ENCODE measurements at regions not wholly inside any gene's neighbourhood (a gene's known extent, or its start where the extent isn't known, plus 50 kb on each side); places are given as distances from the start of the nearest gene placed in this dataset.

DNA sequence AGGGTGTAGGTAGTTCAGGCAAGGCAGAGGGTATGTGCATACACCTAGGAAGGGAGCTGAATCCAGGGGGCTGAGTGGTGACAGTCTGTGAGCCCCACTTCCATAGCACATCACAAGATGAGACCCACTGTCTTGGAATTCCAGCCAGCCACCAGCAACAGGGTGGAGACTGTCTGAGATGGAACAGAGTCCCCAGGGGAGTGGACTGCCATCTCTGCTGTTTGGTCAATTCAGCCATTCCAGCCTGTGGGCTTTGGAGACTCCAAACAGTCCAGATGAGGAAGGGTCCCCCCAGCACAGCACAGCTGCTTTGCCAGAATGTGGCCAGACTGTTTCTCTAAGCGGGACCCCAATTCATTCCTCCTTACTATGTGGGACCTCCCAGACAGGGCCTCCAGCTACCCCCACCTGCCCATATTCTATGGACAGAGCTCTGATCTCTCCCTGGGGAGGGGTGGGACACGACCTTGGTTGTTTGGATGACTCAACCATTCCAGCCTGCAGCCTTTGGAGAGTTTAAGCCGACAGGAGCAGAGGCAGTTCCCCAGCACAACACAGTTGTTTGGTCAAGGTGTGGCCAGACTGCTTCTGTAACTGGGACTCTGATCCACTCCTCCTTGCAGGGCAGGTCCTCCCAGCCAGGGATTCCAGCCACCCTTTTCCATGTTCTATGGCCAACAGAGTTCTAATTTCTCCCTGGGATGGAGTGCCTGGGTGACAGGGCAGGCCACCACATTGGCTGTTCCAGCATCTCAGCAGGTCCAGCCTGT, 178.0 kb downstream of the RND3 start:
- DNase-seq = no peak
- Mint-ChIP-seq H3K4me3 (no peak overlapping the region), H3K27ac (no peak overlapping the region), H3K9me3 (peaks cover 7% of the 10 kb centered on the region), H3K4me1 (no peaks in the 10 kb centered on the region), H3K36me3 (no peaks in the 10 kb centered on the region), H3K27me3 (no peaks in the 10 kb centered on the region)

DNA sequence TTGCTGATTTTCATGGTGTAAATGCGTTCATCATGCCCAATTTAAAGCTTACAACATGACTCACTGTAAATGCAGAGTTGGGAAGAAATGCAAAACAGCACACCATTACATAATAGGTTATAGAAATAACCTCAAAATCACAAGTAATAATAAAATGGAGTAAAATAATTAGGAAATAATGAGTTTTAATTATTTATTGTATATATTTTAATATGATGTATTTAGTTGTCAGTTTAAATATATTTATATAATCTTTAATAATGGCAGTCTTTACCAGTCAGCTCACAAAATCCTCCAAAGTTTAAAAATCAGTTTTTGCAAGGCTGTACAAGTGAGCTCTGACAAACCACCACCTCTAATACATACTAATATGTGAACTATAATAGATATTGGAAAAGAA, 180.2 kb downstream of the RND3 start:
- no peak for DNase-seq
- H3K9me3 Mint-ChIP-seq = peaks cover 8% of the 10 kb centered on the region
- no peak overlapping the region for H3K27ac Mint-ChIP-seq
- H3K4me1 Mint-ChIP-seq = no peaks in the 10 kb centered on the region
- no peak overlapping the region for H3K4me3 Mint-ChIP-seq
- H3K36me3 Mint-ChIP-seq = no peaks in the 10 kb centered on the region
- H3K27me3 Mint-ChIP-seq = no peaks in the 10 kb centered on the region

DNA sequence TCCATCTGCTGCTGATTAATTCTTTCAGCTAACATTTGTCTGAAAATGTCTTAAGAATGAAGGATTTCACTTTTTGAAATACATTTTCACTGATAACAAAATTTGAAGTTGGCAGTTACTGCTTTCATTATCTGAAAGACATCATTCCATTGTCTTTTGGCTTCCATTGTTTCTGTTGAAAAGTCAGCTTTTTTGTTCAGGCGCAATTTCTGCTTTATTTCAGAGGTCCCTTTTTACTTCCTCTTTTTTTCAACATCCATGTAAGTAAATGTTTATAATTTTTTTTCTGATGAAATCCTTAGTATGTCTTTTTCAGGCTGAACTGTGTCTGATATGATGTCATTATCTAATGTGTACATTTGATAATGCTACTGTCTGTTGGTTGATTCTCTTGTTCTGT, 184.2 kb downstream of the RND3 start:
- Mint-ChIP-seq H3K9me3 (peaks cover 6% of the 10 kb centered on the region), H3K36me3 (no peaks in the 10 kb centered on the region), H3K27ac (no peak overlapping the region), H3K4me1 (no peaks in the 10 kb centered on the region), H3K27me3 (no peaks in the 10 kb centered on the region), H3K4me3 (no peak overlapping the region)
- no peak for DNase-seq

DNA sequence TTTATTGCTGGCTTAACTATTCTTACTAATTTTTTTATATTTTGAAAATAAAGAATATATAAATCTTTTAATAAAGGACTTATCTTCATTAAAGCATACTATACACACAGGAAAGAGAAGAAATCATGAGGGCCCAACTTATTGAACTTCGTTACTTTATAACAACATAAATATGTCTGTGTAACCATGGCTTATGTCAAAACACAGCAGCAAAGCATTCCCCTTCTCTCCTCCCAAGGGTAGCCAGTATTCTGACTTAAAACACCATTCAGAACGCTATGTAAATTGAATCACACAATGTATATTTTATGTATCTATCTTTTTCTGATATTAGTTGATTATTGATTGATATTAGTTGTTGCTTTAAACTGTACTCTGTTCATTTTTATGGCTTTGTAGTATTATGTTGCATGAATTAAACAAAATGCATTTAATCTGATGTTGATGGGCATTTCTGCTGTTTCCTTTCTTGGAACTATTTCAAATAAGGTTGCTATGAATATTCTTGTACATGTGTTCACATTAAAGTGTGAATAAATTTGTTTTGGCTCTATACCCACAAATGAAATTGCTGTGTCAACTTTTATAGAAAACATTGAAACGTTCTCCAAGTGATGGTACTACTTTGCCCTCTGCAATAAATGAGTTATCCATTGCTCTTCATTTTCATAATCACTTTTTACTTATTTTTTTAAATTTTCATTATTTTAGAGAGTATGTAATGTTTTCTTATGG, 188.7 kb downstream of the RND3 start:
- no peak for DNase-seq

DNA sequence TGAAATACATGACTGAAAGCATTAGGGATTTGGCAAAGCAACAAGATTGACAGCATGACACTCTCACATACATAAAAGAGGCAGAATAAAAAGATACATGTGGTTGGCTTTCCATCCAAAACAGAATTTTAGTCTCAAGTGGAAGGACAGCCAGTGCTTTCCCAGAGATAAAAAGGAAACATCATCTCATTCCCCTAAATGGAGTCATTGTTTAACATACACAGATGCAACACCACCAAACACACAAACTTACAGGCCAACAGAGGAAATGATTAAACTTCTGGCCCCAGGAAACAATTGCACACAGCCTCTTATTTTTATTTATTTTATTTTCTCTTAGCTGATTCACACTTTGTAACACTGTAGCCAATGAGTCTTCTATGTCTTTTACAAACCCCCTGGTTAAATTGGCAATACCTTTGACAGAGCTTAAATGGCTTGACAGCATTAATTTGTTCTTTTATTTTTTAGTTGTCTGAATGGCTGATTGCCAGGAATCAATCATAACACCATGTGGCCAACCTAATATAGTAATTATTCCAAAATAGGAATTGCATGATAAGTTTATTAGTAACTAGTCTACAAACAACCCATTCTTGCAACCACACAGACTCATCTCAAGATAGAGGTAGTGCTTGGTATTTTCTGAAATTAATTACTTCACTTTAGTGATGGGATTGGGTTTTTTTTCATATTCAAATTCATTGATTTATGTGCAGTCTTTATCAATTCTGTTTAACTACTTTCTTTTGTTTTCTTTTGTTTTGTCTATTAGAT, 190.5 kb downstream of the RND3 start:
- no peak overlapping the region for H3K4me3 Mint-ChIP-seq
- H3K9me3 Mint-ChIP-seq = no peaks in the 10 kb centered on the region
- H3K27me3 Mint-ChIP-seq = no peaks in the 10 kb centered on the region
- DNase-seq = no peak
- H3K27ac Mint-ChIP-seq = no peak overlapping the region
- H3K4me1 Mint-ChIP-seq = no peaks in the 10 kb centered on the region
- H3K36me3 Mint-ChIP-seq = no peaks in the 10 kb centered on the region

More for the DNA sequence above, 188.7 kb downstream of the RND3 start:
- Mint-ChIP-seq H3K4me1 (no peaks in the 10 kb centered on the region), H3K27ac (no peak overlapping the region), H3K36me3 (no peaks in the 10 kb centered on the region), H3K4me3 (no peak overlapping the region), H3K9me3 (peaks cover 6% of the 10 kb centered on the region), H3K27me3 (no peaks in the 10 kb centered on the region)

DNA sequence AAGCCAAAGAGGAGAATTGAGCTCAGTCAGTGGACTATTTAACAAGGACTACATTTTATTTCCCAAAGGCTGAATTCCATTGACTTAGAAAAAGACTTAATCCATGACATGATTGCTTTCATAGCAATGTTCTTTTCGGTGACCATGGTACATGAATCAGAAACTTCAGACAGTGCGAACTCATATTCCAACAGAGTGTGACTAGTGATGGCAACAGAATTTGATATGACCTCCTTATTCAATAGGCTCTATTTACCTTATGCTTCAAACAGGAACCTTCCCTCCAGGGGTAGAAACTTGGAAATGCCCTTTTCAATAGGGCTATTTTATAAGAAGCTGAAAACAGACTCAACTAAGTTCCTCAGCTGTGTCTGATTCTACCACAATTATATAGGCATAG, 191.9 kb downstream of the RND3 start:
- no peaks in the 10 kb centered on the region for H3K4me1 Mint-ChIP-seq
- no peaks in the 10 kb centered on the region for H3K36me3 Mint-ChIP-seq
- H3K9me3 Mint-ChIP-seq = no peaks in the 10 kb centered on the region
- no peak overlapping the region for H3K4me3 Mint-ChIP-seq
- no peak for DNase-seq
- no peaks in the 10 kb centered on the region for H3K27me3 Mint-ChIP-seq
- H3K27ac Mint-ChIP-seq = no peak overlapping the region

DNA sequence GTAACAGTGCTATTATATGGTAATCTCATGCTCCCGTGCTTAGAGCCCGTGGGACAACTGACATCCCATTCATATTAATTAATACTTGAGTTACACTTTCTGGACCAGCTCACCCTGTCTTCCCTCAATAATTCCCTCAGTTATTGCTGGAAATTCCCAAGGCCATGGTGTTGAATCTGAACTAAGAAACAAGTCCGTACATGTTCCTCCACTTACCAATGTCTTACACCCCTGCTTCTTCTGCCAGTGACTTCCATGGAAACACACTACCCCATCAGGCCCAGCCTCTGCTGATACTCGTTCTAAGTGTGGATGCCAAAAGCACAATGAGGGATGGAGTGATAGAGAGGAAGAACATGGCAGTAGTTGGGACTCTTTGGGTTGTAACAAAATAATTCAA, 193.7 kb downstream of the RND3 start:
- H3K27ac Mint-ChIP-seq = no peak overlapping the region
- H3K36me3 Mint-ChIP-seq = no peaks in the 10 kb centered on the region
- no peaks in the 10 kb centered on the region for H3K27me3 Mint-ChIP-seq
- H3K4me1 Mint-ChIP-seq = no peaks in the 10 kb centered on the region
- H3K9me3 Mint-ChIP-seq = no peaks in the 10 kb centered on the region
- no peak for DNase-seq
- no peak overlapping the region for H3K4me3 Mint-ChIP-seq

DNA sequence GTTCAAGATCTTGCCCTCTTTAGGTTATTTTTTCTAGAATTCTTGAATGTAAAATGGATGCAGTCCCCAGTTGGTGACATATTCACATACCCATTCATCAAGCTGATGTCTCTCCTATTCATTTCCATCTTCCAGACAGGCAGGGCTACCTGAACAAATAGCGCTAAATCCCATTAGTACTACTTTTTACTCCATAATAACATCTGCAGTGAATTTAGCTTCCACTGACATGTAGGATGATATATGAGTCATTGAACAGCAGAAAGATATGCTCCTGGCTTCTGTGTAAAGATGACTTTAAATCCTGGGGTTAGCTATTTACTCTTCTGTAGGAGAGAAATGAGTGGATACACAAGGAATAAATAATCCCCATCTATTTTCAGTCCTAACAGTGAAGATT, 194.7 kb downstream of the RND3 start:
- no peaks in the 10 kb centered on the region for H3K27me3 Mint-ChIP-seq
- H3K27ac Mint-ChIP-seq = no peak overlapping the region
- no peak for DNase-seq
- no peaks in the 10 kb centered on the region for H3K36me3 Mint-ChIP-seq
- no peaks in the 10 kb centered on the region for H3K9me3 Mint-ChIP-seq
- no peak overlapping the region for H3K4me3 Mint-ChIP-seq
- H3K4me1 Mint-ChIP-seq = no peaks in the 10 kb centered on the region

DNA sequence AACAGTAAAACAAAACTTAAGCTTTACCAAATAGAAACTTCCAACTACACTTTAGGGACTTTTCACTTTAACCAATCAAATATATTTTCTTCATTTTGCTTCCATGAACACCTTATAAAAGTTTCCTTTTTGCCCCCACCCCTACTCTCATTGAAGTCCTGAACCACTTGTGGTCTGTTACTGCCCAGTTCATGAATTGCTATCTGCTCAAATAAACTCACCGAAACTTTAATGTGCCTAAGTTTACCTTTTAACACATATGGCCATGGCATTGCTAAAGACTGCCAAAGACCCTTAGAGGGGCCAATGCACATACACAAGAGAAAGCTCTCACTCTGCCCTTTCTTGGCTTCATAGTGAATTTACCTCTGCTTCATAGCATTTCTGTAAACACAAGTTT, 195.3 kb downstream of the RND3 start:
- Mint-ChIP-seq H3K36me3 (no peaks in the 10 kb centered on the region), H3K27ac (no peak overlapping the region), H3K27me3 (no peaks in the 10 kb centered on the region), H3K4me1 (no peaks in the 10 kb centered on the region), H3K9me3 (no peaks in the 10 kb centered on the region), H3K4me3 (no peak overlapping the region)
- no peak for DNase-seq

DNA sequence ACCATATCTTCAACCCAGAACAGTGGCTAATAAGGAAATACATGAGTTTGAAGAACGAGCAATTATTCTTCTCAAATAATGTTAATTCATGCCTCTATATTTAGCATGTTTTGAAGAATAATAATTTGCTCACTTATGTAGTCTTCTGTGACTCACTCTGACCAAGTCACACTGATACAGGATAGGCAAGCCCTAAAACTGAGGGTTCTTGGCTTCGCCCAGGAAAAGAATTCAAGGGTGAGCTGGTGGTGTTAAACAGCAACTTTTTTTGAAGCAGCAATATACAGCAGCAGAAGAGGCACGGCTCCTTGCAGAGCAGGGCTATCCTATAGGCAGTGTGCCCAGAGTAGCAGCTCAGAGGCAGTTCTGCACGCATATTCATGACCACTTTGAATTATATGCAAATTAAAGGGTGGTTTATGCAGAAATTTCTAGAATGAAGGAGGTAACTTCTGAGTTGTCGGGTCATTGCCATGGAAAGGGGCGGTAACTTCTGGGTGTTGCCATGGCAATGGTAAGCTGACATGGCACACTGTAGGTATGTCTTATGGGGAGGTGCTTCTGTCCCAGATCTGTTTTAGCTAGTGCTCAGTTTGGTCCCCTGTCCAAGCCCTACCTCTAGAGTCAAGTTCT, 200.6 kb downstream of the RND3 start:
- H3K36me3 Mint-ChIP-seq = no peaks in the 10 kb centered on the region

DNA sequence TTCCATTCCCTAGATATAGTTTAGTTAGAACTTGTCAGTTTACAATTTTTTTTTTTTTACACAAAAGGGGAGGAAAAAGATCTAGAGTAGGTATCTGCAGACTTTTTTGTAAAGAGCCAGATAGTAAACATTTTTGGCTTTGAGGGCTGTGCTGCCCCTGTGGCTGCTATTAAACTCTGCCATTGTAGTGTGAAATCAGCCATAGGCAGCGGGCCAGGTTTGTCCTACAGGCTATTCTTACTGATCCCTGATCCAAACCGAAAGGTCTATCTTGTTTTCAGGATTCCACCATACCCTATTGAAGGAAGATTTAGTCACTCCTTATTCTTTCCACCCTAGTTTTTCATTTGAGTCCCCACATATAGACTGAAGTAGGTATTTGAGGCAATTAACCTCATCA, 203.4 kb downstream of the RND3 start:
- no peak overlapping the region for H3K4me3 Mint-ChIP-seq
- no peaks in the 10 kb centered on the region for H3K4me1 Mint-ChIP-seq
- no peaks in the 10 kb centered on the region for H3K36me3 Mint-ChIP-seq
- peaks cover 2% of the 10 kb centered on the region for H3K9me3 Mint-ChIP-seq
- no peak for DNase-seq
- no peaks in the 10 kb centered on the region for H3K27me3 Mint-ChIP-seq
- no peak overlapping the region for H3K27ac Mint-ChIP-seq

More for the DNA sequence above, 200.6 kb downstream of the RND3 start:
- Mint-ChIP-seq H3K27me3 (no peaks in the 10 kb centered on the region), H3K27ac (no peak overlapping the region), H3K4me1 (no peaks in the 10 kb centered on the region), H3K9me3 (no peaks in the 10 kb centered on the region), H3K4me3 (no peak overlapping the region)
- DNase-seq = no peak

DNA sequence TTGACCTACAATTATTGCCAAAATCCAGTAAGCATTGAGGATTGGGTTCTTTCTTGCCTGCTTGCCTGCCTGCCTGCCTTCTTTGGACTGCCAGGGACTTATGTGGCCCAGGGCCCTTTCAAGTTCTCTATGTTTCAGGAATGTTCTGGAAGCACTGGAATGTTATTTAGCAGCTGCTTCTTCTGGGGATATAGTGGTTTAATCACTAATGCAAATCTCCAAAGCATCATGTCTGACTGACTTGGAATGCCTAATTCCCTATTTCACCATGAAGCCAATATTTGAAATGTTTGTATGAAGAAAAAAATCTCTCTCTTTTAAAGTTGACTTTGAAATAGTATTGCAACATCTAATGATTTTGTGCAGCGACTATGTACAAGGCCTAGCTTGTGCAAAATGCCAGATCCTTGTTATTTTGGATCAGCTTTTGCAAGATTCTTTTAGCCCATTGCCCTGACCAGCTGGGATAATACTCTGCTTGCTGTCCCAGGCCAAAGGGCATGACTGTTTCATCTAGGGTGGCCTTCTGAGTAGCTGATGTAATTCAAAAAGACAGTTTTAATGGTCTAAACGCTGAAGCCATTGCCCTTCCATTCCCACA, 204.6 kb downstream of the RND3 start:
- H3K27me3 Mint-ChIP-seq = no peaks in the 10 kb centered on the region
- H3K9me3 Mint-ChIP-seq = peaks cover 5% of the 10 kb centered on the region
- H3K36me3 Mint-ChIP-seq = no peaks in the 10 kb centered on the region
- H3K27ac Mint-ChIP-seq = no peak overlapping the region
- H3K4me1 Mint-ChIP-seq = no peaks in the 10 kb centered on the region
- no peak overlapping the region for H3K4me3 Mint-ChIP-seq
- no peak for DNase-seq

DNA sequence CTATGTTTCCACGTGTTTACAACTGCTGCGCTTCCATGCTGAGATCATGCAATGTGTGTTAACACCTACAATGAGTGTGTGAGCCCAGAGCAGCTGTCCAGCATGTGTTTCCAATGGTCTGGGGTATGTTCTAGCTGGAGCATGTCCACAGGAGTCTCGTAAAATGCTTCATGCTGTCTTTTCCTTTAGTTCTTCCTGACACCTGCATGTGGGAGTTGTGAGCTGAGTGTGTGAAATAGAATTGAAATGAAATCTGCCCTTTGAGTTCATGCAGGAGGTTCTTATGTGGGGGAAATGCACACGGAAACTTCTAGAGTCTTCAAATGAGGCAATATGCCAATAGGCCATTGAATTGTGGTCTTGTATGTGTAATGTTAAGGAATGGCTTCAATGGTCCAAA, 205.1 kb downstream of the RND3 start:
- H3K27ac Mint-ChIP-seq = no peak overlapping the region
- no peak for DNase-seq
- no peaks in the 10 kb centered on the region for H3K36me3 Mint-ChIP-seq
- H3K9me3 Mint-ChIP-seq = peaks cover 6% of the 10 kb centered on the region
- H3K4me1 Mint-ChIP-seq = no peaks in the 10 kb centered on the region
- H3K27me3 Mint-ChIP-seq = no peaks in the 10 kb centered on the region
- H3K4me3 Mint-ChIP-seq = no peak overlapping the region

DNA sequence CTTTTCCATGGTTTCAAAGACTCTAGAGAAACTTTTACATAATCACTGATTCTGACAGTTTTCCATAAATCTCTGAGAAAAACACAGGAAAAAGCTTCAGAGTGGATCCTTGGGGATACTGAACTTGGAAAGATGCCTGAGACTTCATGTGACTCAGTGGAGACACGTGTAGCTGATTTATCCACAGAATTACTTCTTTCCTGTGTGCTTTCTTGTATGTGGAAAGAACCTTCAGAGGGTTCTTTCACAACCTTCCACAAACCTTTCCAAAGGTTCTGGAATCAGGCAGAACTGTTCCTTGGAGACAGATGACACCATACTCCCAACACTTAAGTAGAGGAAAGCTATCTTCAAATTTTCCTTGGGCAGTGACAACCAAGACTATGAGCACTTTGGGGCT, 207.2 kb downstream of the RND3 start:
- H3K27me3 Mint-ChIP-seq = no peaks in the 10 kb centered on the region
- H3K9me3 Mint-ChIP-seq = peaks cover 12% of the 10 kb centered on the region
- no peak for DNase-seq
- no peaks in the 10 kb centered on the region for H3K36me3 Mint-ChIP-seq
- no peak overlapping the region for H3K27ac Mint-ChIP-seq
- no peak overlapping the region for H3K4me3 Mint-ChIP-seq
- H3K4me1 Mint-ChIP-seq = no peaks in the 10 kb centered on the region

DNA sequence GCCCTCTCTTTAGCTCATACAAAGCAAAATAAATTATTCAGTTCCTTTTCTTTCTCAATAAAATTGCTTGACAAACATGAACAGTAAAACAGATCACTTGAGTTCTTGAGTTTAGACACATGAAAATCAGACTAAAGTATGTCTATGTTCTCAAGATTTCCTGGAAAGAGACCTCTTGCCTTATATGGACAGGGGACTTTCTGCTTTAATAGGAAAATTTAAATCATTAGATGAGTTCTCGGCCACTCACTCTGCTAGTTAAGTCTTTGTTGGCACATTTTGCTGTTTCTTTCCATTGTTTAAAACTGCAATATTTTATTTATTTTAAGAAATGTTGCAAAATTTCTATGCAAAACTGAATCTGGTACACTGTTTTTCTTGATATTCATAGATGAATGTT, 207.8 kb downstream of the RND3 start:
- Mint-ChIP-seq H3K4me1 (no peaks in the 10 kb centered on the region), H3K36me3 (no peaks in the 10 kb centered on the region), H3K9me3 (peaks cover 12% of the 10 kb centered on the region), H3K4me3 (no peak overlapping the region), H3K27ac (no peak overlapping the region), H3K27me3 (no peaks in the 10 kb centered on the region)
- DNase-seq = no peak
